GM18951 (cell line): ENCODE measurements at regions not wholly inside any gene's neighbourhood (a gene's known extent, or its start where the extent isn't known, plus 50 kb on each side); places are given as distances from the start of the nearest gene placed in this dataset.
"Not testable (repeated sequence)": the region's sequence is repeated elsewhere in the genome, so short reads cannot be mapped to it uniquely, and the experiment has no call there.

Source experiments
- POLR2A ChIP-seq: IDR thresholded peaks from 4 replicates; pipeline ENCODE4 v1.6.1; 2011; ENCODE audit warnings: mild to moderate bottlenecking; ENCODE audit not compliant: insufficient read length, insufficient read depth; ENCODE audit errors: extremely low read depth
- in situ Hi-C: fragments of 300-500 bp; cut with MboI; formaldehyde crosslinking; loops from one replicate; pipeline ENCODE4 v1.12.0; 2022; ENCODE audit warnings: low sequenced_read_pairs, mixed read lengths, inconsistent platforms; ENCODE audit not compliant: unreplicated experiment

GRCh38 chr11:29627541-29627940 lies 389.3 kb downstream of the KCNA4 start:
- no peak for TF ChIP-seq POLR2A
- in situ Hi-C loops: no loop called here

GRCh38 chr11:29623144-29623722 lies 393.6 kb downstream of the KCNA4 start:
- in situ Hi-C loops: no loop called here
- TF ChIP-seq POLR2A: no peak

GRCh38 chr11:29616611-29617010 lies 400.2 kb downstream of the KCNA4 start:
- in situ Hi-C loops: no loop called here
- TF ChIP-seq POLR2A: no peak

GRCh38 chr11:29612423-29612822 lies 404.4 kb downstream of the KCNA4 start:
- TF ChIP-seq POLR2A: no peak
- in situ Hi-C loops: no loop called here

GRCh38 chr11:29606330-29607031 lies 410.3 kb downstream of the KCNA4 start:
- in situ Hi-C loops: no loop called here
- no peak for TF ChIP-seq POLR2A

GRCh38 chr11:29600151-29600575 lies 416.7 kb downstream of the KCNA4 start:
- in situ Hi-C loops: not testable (repeated sequence)

GRCh38 chr11:29584342-29584741 lies 432.5 kb downstream of the KCNA4 start:
- TF ChIP-seq POLR2A: no peak
- in situ Hi-C loops: no loop called here

GRCh38 chr11:29578806-29579205 lies 438.0 kb downstream of the KCNA4 start:
- TF ChIP-seq POLR2A: no peak
- in situ Hi-C loops: no loop called here

- TF ChIP-seq POLR2A: no peak
- in situ Hi-C loops: no loop called here
Measured at GRCh38 chr11:29564486-29564885, 452.3 kb downstream of the KCNA4 start.

- in situ Hi-C loops: no loop called here
- TF ChIP-seq POLR2A: no peak
Measured at GRCh38 chr11:29562183-29562582, 454.6 kb downstream of the KCNA4 start.

- in situ Hi-C loops: no loop called here
- TF ChIP-seq POLR2A: no peak
Measured at GRCh38 chr11:29553990-29554389, 462.8 kb downstream of the KCNA4 start.

- no peak for TF ChIP-seq POLR2A
- in situ Hi-C loops: no loop called here
Measured at GRCh38 chr11:29538339-29539036, 478.3 kb downstream of the KCNA4 start.

- TF ChIP-seq POLR2A: no peak
- in situ Hi-C loops: no loop called here
Measured at GRCh38 chr11:29534836-29535235, 482.0 kb downstream of the KCNA4 start.

- in situ Hi-C loops: no loop called here
- no peak for TF ChIP-seq POLR2A
Measured at GRCh38 chr11:29530961-29531360, 485.9 kb downstream of the KCNA4 start.
